H1 (cell line): ENCODE measurements at regions not wholly inside any gene's neighbourhood (a gene's known extent, or its start where the extent isn't known, plus 50 kb on each side); places are given as distances from the start of the nearest gene placed in this dataset.

Experiments
- ASH2L ChIP-seq: fragments of 200-600, 300-600 bp; sonication (generic); IDR thresholded peaks from one replicate; pipeline ENCODE4 v1.7.1; 2017; ENCODE audit warnings: low read length
- CBX8 ChIP-seq: fragments of 300-800, 300-1000 bp; sonication (generic); IDR thresholded peaks from 2 replicates; pipeline ENCODE4 v1.7.1; 2016; ENCODE audit warnings: low read depth, low read length, borderline replicate concordance
- CEBPB ChIP-seq: IDR thresholded peaks from 2 replicates; pipeline ENCODE4 v1.6.1; 2012; ENCODE audit warnings: low read depth, low read length
- CHD1 ChIP-seq: IDR thresholded peaks from 2 replicates; pipeline ENCODE4 v1.6.1; 2012; ENCODE audit warnings: low read depth, low read length, improper control_type of control experiment
- EZH2 ChIP-seq: fragments of 200-600 bp; sonication (generic); IDR thresholded peaks from 2 replicates; pipeline ENCODE4 v1.7.1; 2012; ENCODE audit warnings: low read depth, mild to moderate bottlenecking, moderate library complexity, low read length, inconsistent platforms; ENCODE audit not compliant: severe bottlenecking
- JUND ChIP-seq: IDR thresholded peaks from 2 replicates; pipeline ENCODE4 v1.6.1; 2011; ENCODE audit warnings: mild to moderate bottlenecking, improper control_type of control experiment, low read length
- NRF1 ChIP-seq: IDR thresholded peaks from 2 replicates; pipeline ENCODE4 v1.6.1; 2011; ENCODE audit warnings: mild to moderate bottlenecking, low read depth, low read length, improper control_type of control experiment
- POLR2AphosphoS5 ChIP-seq: IDR thresholded peaks from 2 replicates; pipeline ENCODE4 v1.6.1; 2011; ENCODE audit warnings: low read depth, low read length
- SIN3A ChIP-seq, 2 experiments: IDR thresholded peaks in 1 of 2; conservative IDR thresholded peaks in 1 of 2; 2 replicates each; pipeline ENCODE4 v1.6.1; 2011 to 2012; ENCODE audit warnings: low read length in 2 of 2, improper control_type of control experiment in 1 of 2, low read depth in 1 of 2, mild to moderate bottlenecking in 1 of 2
- TAF7 ChIP-seq: optimal IDR thresholded peaks from 2 replicates; pipeline ENCODE3; 2011; ENCODE audit warnings: low read depth, mild to moderate bottlenecking, inconsistent platforms, low read length, moderate library complexity, borderline replicate concordance
- TBP ChIP-seq: IDR thresholded peaks from 2 replicates; pipeline ENCODE4 v1.6.1; 2011; ENCODE audit warnings: low read depth, low read length, improper control_type of control experiment

DNA sequence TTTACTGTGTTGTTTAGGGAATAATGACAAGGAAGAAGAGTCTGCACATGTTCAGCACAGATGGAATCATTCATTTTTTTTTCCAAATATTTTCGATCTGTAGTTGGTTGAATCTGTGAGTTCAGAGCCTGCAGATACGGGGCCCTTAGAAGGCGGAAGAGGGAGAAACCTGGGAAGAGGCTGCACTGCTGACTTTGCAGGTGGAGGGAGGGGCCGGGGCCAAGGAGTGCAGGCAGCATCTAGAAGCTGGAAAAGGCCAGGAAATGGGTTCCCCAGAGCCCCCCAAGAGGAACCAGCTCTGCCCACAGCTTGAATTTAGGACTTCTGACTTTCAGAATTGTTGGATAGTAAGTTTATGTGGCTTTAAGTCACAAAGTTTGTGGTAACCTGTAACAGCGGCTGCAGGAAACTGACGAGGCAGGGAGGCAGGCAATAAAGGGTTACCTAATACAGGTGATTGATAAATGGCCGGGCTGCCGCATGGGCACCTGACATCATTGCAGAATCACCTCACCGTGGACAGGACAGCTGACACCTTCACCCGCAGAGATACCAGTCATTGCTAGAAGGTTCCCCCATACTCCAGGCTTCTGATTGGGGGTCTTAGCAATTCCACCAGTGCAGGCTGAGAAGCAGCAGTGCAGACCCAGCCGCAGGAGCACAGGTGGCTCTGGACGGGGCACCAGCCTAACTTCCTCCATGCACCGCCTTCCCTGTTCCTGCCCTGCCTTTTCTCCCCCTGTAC, 181.3 kb downstream of the IRF8 start (continued):
- TF ChIP-seq NRF1 (no peak), EZH2 (no peak), CEBPB (no peak), CHD1 (no peak), TBP (no peak), POLR2AphosphoS5 (no peak), TAF7 (no peak), JUND (no peak), SIN3A (conservative IDR thresholded peaks at IDR 0.05 in 1 of 2, IDR thresholded peaks at IDR 0.05 in 1 of 2; ENCODE audit: low read depth in 1 of 2, low read length in 2 of 2) (no peak), ASH2L (no peak), CBX8 (no peak)
